Hepatocyte (in vitro differentiated cells): ENCODE measurements at regions not wholly inside any gene's neighbourhood (a gene's known extent, or its start where the extent isn't known, plus 50 kb on each side); places are given as distances from the start of the nearest gene placed in this dataset.

ENCODE experiments used
- DNase-seq: peaks from one replicate; pipeline ENCODE4 v3.0.0-alpha.2; 2016; ENCODE audit warnings: low spot score
- H2AFZ ChIP-seq: fragments of 200-600 bp; sonication (generic); 2 replicates; pipeline ENCODE4 v1.6.0; 2016; ENCODE audit warnings: antibody characterized with exemption, mild to moderate bottlenecking
- H3K27ac ChIP-seq: fragments of 200-600 bp; sonication (generic); 2 replicates; pipeline ENCODE4 v1.5.1; 2016; ENCODE audit warnings: mild to moderate bottlenecking
- H3K27me3 ChIP-seq: fragments of 200-600 bp; sonication (generic); 2 replicates; pipeline ENCODE4 v1.6.1; 2016
- H3K36me3 ChIP-seq: fragments of 200-600 bp; sonication (generic); replicated peaks from 2 replicates; pipeline ENCODE4 v1.5.1; 2016; ENCODE audit warnings: low read depth; ENCODE audit not compliant: insufficient read depth
- H3K4me1 ChIP-seq: fragments of 200-600 bp; sonication (generic); 2 replicates; pipeline ENCODE4 v1.5.1; 2016; ENCODE audit warnings: mild to moderate bottlenecking, moderate library complexity; ENCODE audit not compliant: insufficient read depth
- H3K4me2 ChIP-seq: fragments of 200-600 bp; sonication (generic); 2 replicates; pipeline ENCODE4 v1.6.0; 2016
- H3K4me3 ChIP-seq: fragments of 200-600 bp; sonication (generic); 2 replicates; pipeline ENCODE4 v1.5.1; 2016; ENCODE audit warnings: mild to moderate bottlenecking
- H3K79me2 ChIP-seq: fragments of 200-600 bp; sonication (generic); 2 replicates; pipeline ENCODE4 v1.6.0; 2017; ENCODE audit warnings: mild to moderate bottlenecking
- H3K9me2 ChIP-seq: fragments of 200-600 bp; sonication (generic); replicated peaks from 2 replicates; pipeline ENCODE4 v1.6.0; 2017; ENCODE audit warnings: mild to moderate bottlenecking; ENCODE audit not compliant: insufficient read depth
- H3K9me3 ChIP-seq: fragments of 200-600 bp; sonication (generic); 2 replicates; pipeline ENCODE4 v1.5.1; 2016; ENCODE audit warnings: low read depth, mild to moderate bottlenecking
- H4K20me1 ChIP-seq: fragments of 200-600 bp; sonication (generic); 2 replicates; pipeline ENCODE4 v1.6.0; 2016; ENCODE audit warnings: mild to moderate bottlenecking; ENCODE audit not compliant: insufficient read depth, poor library complexity, severe bottlenecking
- EZH2 ChIP-seq: fragments of 200-600 bp; sonication (generic); IDR thresholded peaks from 2 replicates; pipeline ENCODE4 v1.6.1; 2016; ENCODE audit warnings: antibody characterized with exemption, mild to moderate bottlenecking, borderline replicate concordance
- EZH2phosphoT487 ChIP-seq: fragments of 200-600 bp; sonication (generic); IDR thresholded peaks from one replicate; pipeline ENCODE4 v1.6.1; 2018; ENCODE audit warnings: antibody characterized with exemption, mild to moderate bottlenecking, low read depth, moderate library complexity; ENCODE audit not compliant: unreplicated experiment, severe bottlenecking
- WGBS: methylation state at CpG from one replicate; pipeline ENCODE4 v1.1.6; 2016; ENCODE audit warnings: low lambda C conversion rate; ENCODE audit errors: missing lambda C conversion rate; 5-methylcytosine and 5-hydroxymethylcytosine counted together
- TF ChIP-seq, protein P1 (sequence below): fragments of 200-600 bp; sonication (generic); IDR thresholded peaks from 2 replicates; pipeline ENCODE4 v1.5.1; 2016; ENCODE audit warnings: antibody characterized with exemption, mild to moderate bottlenecking; ENCODE audit not compliant: poor library complexity

DNA sequence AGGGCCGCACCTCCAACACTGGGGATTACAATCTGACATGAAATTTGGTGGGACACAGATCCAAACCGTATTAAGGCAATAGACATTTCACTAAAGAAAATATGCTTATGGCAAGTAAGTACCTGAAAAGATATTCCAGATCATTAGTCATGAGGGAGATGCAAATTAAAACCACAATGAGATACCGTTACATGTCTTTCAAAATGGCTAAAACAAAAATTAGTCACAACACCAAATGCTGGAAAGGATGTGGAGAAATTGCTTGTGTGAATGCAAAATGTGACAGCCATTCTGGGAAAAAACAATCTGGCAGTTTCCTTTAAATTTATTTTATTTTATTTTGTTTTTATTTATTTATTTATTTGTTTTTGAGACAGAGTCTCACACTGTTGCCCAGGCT is 82.3 kb upstream of the PTGDR start:
- H3K36me3 ChIP-seq = no peaks in the 10 kb centered on the region
- no peaks in the 10 kb centered on the region for H3K9me2 ChIP-seq
- TF ChIP-seq, protein P1, sequence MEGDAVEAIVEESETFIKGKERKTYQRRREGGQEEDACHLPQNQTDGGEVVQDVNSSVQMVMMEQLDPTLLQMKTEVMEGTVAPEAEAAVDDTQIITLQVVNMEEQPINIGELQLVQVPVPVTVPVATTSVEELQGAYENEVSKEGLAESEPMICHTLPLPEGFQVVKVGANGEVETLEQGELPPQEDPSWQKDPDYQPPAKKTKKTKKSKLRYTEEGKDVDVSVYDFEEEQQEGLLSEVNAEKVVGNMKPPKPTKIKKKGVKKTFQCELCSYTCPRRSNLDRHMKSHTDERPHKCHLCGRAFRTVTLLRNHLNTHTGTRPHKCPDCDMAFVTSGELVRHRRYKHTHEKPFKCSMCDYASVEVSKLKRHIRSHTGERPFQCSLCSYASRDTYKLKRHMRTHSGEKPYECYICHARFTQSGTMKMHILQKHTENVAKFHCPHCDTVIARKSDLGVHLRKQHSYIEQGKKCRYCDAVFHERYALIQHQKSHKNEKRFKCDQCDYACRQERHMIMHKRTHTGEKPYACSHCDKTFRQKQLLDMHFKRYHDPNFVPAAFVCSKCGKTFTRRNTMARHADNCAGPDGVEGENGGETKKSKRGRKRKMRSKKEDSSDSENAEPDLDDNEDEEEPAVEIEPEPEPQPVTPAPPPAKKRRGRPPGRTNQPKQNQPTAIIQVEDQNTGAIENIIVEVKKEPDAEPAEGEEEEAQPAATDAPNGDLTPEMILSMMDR = no peak
- TF ChIP-seq EZH2 = no peak
- no peak overlapping the region for H3K4me2 ChIP-seq
- 82% methylated on average over 3 of the region's 3 CpGs for WGBS
- no peaks in the 10 kb centered on the region for H4K20me1 ChIP-seq
- H3K4me3 ChIP-seq = no peak overlapping the region
- no peak overlapping the region for H2AFZ ChIP-seq
- no peak for DNase-seq
- H3K27me3 ChIP-seq = no peaks in the 10 kb centered on the region
- H3K4me1 ChIP-seq = no peaks in the 10 kb centered on the region
- no peaks in the 10 kb centered on the region for H3K9me3 ChIP-seq
- no peaks in the 10 kb centered on the region for H3K79me2 ChIP-seq
- H3K27ac ChIP-seq = no peak overlapping the region

DNA sequence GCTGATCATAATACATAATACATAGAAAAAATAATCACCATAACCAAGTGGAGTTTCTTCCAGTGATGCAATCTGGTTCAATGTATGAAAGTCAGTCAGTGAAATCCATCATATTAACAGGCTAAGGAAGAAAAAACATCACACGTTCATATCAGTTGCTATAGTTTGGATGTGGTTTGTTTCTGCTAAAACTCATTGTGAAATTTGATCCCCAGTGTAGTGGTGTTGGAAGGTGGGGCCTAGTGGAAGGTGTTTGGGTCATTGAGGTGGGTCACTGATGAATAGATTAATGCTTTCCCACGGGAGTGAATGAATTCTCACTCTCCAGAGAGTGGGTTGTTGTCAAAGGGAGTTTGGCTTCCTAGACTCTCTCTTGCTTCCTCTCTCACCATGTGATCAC is 84.6 kb upstream of the PTGDR start:
- Histone ChIP-seq H3K27me3 (no peaks in the 10 kb centered on the region), H3K4me3 (no peak overlapping the region), H3K9me2 (no peaks in the 10 kb centered on the region), H4K20me1 (no peaks in the 10 kb centered on the region), H3K4me2 (no peak overlapping the region), H3K27ac (no peak overlapping the region), H3K36me3 (no peaks in the 10 kb centered on the region), H3K9me3 (no peaks in the 10 kb centered on the region), H3K4me1 (peaks cover 9% of the 10 kb centered on the region), H3K79me2 (no peaks in the 10 kb centered on the region), H2AFZ (no peak overlapping the region)
- 79% methylated on average over 2 of the region's 2 CpGs for WGBS
- no peak for DNase-seq
- no peak for TF ChIP-seq EZH2phosphoT487
- TF ChIP-seq, protein P1 = no peak
- TF ChIP-seq EZH2 = no peak

DNA sequence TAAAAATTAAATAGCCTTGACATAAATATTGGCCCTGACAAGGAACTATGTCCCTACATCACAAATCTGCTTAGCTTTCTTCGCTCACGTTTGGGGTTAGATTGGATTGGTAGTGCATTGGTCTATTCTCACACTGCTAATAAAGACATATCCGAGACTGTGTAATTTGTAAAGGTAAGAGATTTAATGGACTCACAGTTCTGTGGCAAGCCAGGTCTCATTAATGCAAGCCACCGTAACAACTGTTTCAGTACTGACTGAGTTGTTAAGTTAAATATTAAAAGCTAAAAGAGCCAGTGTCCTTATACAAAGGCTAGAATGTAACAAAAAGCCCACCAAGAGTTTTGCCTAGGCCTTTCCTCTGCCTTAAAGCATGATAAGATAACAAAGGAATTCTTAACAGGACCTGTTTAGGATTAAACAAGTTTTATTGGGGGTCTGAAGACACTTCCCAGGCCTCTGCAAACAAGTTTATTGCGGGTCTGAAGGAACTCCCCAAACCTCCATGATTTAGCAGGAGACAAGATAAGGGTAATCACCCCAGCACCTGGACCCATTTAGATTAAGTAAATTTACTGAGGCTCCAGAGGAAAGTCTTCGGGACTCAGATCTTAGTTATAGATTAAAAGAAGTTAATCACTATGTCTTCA is 88.2 kb upstream of the PTGDR start:
- WGBS = 30% methylated on average over 6 of the region's 6 CpGs
- no peak for DNase-seq
- Histone ChIP-seq H2AFZ (no peak overlapping the region), H3K27me3 (no peaks in the 10 kb centered on the region), H3K27ac (no peak overlapping the region), H4K20me1 (no peaks in the 10 kb centered on the region), H3K9me3 (no peaks in the 10 kb centered on the region), H3K79me2 (no peaks in the 10 kb centered on the region), H3K4me2 (peak overlapping the region; percentile 48), H3K36me3 (no peaks in the 10 kb centered on the region), H3K4me1 (peaks cover 9% of the 10 kb centered on the region), H3K4me3 (no peak overlapping the region), H3K9me2 (no peaks in the 10 kb centered on the region)
- TF ChIP-seq EZH2phosphoT487 = no peak
- TF ChIP-seq, protein P1 = no peak
- TF ChIP-seq EZH2 = no peak
